Activated CD8-positive, alpha-beta memory T cell treated with anti-CD3 and anti-CD28 coated beads, Interleukin-2, amount 50 U/mL, for 24 hours (primary cell): ENCODE measurements at regions not wholly inside any gene's neighbourhood (a gene's known extent, or its start where the extent isn't known, plus 50 kb on each side); places are given as distances from the start of the nearest gene placed in this dataset.

Experiments
- DNase-seq: peaks from one replicate; pipeline ENCODE4 v3.0.0-alpha.2; 2020; ENCODE audit errors: extremely low read depth

DNA sequence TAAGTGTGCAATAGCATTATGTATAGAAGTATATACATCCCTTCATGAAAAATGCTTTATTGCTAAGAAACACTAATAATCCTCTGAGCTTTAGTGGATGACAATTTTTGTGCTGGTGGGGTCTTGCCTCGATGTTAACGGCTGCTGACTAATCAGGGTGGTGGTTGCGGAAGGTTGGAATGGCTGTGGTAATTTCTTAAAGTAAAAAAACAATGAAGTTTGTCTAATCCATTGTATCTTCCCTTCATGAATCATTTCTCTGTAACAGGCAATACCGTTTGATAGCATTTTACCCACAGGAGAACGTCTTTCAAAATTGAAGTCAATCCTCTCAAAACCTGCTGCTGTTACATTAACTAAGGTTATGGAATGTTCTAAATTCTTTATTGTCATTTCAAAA lies 816.5 kb upstream of the GJE1 start:
- no peak for DNase-seq

DNA sequence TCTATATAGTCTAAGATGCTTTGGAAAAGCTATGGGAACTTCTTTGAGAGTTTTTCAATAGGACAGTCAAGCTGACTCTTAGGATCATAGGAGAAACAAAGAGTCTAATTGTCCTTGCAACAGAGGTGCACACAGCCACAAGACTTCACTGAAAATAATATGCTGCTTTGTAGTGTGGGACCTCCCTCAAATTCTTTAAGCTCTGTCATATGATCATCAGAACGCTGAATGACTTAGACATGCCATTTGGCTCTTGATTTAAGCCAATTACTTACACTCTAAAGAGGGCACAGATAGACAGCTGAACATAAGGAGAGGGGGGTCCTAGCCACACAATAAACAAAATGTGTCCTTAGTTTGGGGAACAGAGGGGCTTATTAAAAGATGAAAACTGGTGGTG lies 818.7 kb upstream of the GJE1 start:
- DNase-seq = no peak

DNA sequence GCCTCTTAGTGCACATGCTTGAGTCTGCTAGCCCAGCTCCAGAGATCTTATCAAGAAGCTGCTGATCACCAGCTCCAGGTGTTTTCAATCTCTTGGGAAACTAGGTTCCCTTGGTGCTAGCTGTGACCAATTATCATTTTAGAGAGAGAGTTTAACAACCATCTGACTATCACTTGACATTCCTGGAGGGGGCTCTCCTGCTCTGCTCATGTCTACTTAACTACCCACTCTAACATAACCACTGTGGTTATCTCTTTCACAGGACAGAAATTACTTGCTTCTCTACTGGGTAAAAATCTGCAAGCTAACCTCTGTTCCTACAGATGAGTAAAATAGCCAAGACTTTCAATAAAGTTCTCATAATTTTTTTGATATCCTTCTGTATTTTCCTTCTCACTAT lies 823.4 kb upstream of the GJE1 start:
- no peak for DNase-seq

DNA sequence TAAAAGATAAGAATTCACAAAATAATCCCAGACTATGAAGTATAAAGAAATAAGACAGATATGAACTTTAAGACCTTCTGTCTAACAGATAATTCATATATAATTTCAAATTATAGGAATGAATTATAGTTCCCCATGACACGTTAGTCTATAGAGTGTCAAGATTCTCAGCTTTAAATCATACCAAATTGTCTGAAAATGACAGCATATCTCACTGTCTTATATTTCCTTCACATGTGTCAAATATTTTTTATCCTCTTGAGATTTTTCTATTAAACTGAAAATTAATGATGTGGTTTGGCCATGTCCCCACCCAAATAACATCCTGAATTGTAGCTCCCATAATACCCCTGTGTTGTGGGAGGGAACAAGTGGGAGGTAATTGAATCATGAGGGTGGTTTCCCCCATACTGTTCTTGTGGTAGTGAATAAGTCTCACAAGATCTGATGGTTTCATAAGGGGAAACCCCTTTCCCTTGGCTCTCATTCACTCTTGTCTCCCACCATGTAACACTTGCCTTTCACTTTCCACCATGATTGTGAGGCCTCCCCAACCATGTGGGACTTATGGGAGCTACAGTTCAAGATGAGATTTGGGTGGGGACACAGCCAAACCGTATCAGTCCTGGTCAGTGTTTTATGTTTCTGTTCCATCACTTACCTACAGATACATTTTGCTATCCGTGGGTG lies 825.3 kb upstream of the GJE1 start:
- DNase-seq = no peak

DNA sequence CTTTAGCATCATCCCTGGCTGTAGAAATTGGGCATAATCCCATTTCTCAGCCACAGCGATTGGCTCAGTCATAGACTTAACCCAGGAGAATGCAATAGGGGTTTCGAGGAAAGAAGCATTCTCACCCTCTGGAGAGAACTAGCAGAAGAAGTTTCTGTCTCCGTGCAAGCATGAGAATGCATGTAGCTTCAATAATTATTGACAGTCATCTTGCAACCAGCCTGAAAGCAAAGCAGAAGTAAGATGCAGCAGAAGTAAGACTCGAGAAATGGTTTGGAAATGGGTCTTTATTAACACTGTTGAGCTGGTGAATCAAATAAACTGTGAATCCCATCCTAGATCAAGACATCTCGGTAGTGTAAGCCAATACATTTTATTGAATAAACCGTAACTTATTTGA lies 828.8 kb upstream of the GJE1 start:
- no peak for DNase-seq

DNA sequence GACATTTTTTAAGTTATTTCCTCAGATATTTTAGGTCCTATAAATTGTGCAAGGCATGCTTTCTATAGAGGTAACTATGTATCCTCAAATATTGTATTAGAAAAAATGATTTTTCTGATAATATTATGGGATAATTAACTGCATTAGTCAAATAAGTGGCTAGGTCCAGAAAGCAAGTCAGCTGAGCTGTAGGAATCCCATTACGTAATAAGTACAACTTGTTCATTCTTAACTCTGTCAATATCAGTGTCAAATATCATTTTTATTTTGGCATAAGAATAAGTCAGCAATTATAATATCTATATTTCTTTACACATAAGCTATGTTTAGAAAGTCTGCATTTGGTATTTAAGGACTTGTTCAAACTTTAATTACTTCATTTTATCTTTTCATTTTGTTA lies 830.9 kb upstream of the GJE1 start:
- DNase-seq = no peak

DNA sequence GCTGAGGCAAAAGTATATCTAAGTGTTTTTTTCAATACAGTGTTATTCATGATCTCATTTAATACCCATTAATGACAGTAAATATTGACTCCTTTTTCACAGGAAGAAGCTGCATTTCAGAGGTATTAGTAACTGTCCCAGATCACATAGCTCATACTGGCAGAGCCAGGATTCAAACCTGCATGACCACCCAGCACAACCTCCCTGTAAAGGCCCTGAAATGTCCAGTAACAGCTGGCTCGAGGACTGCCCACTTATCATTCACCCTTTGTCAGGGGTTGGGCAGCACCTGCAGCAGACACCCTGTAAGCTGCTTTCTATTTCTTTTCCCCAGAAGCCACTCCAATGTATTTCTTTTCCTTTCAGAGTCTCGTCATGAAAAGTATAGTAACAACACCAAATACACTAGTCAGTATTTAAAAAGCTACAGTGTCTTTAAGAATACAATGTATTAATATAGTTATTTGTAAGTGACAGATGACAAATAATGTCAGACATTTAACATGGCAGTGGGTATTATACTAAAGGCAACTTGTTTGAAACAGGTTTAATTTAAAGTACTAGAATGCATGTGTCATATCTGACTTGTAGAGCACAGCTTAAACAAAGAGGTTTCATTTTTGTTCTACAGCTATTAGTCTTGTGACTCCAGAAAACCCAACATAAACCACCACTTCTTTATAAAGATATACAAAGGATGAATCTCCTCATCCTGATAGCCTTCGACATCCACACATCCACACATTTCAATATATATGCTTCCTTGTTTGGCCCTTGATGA lies 841.6 kb upstream of the GJE1 start:
- no peak for DNase-seq

DNA sequence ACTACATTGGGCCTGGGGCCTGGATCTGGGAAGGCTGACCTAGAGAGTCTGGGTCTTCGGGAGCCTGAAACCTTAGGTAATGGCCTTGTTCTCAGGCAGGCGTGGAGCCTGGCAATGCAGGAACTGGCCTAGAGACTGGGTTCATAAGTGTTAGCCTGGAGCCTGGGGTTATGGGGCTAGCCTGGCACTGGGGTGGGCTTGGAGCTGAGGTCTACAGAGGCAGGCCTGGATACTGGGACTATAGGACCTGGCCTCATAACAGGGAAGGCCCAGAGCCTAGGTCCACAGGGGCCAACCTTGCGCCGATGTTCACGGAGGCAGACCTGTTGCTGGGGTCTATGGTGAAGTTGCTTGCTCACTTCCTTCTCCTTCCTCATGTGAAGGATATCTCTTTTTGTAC lies 843.8 kb upstream of the GJE1 start:
- no peak for DNase-seq

DNA sequence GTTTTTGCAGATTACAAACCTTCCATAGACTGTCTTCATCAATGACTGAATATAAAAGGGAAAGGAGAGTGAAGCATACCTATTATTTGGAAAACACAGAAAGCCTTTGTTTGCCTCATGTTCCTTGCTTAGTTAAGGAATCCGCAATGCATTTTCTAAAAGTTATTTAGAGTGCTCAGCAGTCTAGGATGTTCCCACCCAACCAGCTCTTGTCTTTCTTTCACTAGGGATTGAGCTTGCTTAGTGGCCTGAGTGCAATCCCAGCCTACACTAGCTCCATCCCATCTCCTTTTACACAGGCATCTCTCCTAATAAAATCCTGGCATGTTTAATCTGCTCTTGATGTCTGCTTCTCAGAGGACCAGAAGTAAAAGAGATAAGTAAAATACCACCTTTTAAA lies 850.5 kb upstream of the GJE1 start:
- DNase-seq = no peak

DNA sequence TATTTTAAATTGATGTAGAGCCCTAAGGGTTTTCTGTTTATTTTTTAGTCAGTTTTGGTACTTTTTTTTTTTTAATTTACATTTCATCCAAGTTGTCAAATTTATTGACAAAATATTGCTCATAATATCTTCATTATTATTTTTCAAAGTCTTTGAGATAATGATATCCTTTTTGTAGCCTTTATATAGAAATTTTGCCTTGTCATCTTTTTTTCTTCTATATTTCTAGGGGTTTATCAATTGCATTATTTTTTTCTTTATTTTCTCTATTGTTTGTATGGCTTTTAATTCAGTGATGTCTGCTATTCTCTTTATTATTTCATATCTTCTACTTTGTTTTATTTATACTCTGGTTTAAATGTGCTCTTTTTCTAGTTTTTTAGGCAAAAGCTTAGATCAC lies 863.0 kb upstream of the GJE1 start:
- no peak for DNase-seq

DNA sequence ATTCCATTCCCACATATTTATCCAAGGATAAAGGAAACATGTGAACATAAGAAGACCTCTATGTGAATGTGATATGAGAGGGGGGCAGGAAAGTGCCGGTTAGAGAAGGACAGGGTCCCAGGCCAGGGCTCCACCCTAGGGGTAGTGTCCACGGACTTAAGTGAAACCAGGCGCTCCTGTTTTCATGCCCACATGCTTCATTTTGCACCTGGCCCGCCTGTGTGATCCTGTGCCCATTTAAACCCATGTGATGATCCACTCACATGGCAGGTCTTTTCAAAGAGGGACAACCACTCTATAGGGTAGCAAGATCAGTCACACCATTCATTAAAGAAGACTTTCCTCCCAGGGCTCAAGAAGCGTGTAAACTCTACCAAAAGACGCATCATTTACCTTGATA lies 865.3 kb upstream of the GJE1 start:
- no peak for DNase-seq

DNA sequence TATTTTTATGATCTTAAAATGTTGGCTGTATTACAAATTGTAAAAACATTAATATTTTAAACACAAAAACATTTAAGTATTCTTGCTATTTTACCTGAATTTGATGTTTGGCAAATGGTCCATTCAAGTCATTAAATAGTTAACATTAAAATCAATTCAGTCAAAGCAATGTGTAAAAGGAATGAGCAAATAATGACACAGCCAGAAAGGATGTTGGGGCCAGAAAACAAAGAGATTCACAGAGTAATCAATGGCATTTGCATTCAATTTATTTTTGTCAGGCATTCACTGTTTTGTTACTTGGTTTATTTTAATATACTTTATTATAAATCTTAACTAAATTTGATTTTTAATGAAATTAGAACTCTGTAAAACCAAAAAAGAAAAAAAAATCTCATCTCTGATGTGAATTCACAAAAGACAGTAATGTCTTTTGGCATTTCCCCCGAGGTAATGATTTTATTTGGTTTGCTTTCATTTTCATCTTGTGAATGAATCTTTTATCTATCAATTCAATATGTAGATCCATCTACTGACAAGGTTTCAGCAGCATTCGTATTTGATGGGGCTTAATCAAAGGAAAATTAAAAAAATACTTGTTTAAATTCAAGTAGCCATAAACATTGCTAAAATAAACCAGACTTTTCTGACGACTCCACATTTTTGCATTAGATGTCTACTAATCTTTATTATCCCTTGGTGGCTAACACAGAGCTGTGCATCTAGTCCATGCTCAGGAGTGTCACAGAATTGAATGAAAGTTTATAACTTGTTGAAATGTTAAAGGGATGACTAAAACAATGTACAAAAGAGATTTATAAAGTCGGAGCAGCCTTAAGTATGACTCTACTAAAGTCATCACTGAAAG lies 866.7 kb upstream of the GJE1 start:
- no peak for DNase-seq

DNA sequence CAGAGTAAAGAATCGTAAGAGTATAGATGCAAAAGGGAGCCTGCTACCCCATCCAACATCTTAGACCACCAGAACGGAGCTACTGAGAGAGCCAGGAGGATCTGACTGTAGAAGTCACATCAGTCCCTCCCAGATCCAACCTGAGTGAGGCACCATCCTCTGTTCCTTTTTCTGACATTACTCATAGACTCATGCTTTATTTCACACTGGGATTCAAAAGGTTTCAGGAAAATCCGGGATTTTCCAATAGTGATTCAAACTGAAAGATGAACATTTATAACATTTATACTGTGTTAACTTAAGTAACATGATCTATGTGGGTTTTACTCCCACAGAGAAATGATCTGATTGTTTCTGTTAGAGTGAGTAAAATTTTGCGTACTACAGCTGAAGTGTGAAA lies 868.6 kb upstream of the GJE1 start:
- no peak for DNase-seq

DNA sequence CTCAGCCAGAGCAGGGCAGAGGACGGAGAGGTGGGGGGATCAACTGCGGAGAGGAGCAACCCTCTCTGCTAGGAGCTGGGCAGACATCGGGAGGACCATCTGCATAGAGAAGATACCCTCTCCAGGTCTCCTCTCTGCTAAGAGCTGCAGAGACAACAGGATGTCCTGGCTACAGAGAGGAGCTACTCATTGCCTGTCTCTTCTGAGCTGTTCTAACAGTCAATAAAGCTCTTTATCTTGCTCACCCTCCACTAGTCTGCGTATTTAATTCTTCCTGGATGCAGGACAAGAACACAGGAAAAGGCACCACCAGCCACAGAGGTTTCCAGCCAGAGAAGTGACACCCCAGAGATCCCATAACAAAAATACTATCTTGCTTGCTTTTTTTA lies 871.1 kb upstream of the GJE1 start:
- no peak for DNase-seq

DNA sequence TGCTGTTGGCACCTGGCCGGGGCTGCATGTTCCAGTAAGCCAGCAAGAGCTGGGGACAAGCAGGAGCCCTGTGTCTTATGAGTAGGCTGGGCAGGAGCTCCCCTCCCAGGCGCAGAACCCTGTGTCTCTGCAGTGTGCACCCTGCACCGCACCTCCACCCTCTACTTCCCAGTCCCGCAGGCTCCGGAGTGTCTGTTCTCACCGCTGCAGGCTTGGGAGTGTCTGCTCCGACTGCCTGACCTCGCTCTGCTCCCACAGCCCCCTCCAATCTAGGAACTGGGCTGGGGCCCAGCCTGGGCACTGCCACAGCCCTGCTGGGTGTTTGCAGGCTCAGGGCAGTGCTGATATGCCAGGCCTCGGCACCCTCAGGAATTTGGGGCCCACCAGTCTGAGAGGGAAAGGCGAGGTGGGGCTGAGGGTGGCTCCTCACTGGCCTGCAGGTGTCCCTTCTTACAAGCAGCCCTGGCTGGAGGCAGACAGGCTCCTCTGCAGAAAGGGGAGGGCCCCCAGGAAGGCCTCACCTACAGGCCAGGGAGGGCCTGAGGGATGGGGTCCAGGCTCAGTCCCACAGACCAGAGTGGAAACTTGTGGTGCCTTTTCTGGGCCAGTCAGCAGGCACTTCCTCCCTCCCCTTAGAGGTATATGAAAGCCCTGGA lies 871.6 kb upstream of the GJE1 start:
- DNase-seq = no peak

DNA sequence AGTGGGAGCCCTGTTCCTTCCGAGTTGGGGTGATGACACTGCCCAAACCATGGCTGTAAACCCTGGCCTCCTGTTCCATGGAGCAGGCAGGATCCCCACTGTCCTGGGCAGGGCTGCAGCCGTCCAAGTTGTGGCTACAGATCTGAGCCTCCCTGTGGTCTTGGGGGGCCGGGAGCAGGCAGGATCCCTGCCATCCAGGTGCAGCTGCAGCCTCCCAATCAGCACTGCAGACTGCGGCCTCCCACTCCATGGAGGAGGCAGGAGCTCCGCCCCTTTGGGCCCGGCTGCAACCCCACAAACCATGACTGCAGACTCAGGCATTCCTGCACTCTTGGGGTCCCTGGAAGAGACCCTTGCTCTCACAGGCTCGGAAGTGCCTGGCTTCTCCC lies 872.1 kb upstream of the GJE1 start:
- no peak for DNase-seq

DNA sequence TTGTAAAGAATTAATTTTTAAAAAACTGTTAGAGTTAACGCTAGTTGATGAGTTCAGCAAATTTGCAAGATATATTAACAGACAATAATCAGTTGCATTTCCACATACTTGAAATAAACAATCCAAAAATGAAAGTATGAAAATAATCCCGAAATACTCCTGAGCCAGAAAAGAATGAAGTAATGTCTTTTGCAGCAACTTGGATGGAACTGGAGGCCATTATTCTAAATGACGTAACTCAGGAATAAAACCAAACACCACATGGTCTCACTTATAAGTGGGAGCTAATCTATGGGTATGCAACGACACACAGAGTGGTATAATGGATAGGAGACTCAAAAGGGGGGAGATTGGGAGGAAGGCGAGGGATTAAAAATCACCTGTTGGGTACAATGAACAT lies 872.9 kb upstream of the GJE1 start:
- DNase-seq = no peak

DNA sequence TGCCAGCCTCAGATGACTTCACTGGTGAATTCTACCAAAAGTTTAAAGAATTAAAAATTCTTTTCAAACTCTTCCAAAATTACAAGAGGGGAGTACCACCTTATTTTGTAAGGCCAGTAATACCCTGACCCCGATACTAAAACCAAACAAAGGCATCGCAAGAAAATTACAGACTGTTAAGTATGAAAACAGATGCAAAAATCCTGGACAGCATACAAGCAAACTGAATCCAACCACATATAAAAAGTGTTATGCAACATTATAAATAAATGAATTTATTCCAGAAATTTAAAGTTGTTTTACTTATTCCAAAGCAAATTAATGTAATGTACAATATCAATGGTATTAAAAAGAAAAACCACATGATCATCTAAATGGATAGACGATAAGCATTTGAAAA lies 873.6 kb upstream of the GJE1 start:
- DNase-seq = no peak

DNA sequence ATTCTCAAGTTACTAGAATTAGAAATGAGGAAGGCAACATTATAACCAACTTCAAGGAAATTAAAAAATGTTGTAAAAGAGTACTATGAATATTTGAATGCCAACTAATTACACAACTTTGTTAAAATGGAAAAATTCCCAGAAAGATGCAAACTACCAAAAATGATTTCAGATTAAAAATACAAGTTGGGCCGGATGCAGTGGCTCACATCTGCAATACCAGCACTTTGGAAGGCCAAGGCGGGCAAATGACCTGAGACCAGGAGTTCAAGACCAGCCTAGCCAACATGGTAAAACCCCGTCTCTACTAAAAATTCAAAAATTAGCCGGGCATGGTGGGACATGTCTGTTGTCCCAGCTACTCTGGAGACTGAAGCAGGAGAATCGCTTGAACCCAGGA lies 874.2 kb upstream of the GJE1 start:
- no peak for DNase-seq

DNA sequence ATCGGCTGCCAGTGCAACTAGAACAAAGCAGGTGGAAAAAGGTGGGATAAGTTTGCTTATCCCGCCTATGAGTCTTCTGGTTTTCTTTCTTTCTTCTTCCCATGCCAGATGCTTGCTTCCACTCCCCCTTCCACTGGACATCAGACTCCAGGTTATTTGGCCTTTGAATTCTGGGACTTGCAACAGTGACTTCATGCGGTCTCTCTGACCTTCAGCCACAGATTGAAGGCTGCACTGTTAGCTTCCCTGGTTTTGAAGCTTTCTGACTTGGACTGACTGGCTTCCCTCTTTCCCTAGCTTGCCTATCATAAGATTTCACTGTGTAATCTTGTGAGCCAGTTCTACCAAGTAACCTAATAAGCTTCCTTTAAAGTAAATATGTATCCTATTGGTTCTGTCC lies 878.4 kb upstream of the GJE1 start:
- DNase-seq = no peak

DNA sequence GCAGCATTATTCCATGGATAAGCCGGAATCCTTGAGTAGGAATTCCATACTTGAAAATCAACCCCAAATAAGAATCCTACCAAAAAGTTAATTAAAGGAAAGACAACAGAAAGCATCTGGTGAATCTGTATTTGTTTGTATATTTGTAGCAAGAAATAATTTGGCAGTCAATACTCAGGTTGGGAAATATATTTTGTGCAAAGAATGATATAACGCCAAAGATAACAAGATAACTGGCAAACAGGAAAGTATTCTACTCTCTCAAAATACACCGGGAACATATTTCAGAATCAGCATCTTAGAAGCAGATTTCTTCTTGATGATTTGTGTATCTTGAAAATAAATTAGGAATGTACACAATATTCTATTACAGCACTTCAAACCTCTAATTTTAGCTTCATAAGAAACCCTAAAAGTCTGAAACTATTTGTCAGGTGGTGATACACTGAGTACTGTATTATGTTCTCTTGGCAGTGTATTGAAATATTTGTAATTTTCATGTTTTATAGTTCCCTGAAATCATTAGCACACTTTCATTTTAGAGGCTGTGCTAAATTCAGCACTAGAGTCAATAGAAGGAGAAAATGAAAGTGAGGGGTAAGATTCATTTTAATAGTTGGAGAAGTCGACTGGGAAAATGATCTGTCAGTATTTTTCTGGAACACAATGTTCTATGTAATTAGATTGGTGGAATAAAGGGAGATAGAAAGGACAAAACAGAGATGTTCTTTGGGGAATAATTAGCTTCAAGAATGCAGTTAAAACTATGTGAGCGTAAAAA lies 879.7 kb upstream of the GJE1 start:
- no peak for DNase-seq

DNA sequence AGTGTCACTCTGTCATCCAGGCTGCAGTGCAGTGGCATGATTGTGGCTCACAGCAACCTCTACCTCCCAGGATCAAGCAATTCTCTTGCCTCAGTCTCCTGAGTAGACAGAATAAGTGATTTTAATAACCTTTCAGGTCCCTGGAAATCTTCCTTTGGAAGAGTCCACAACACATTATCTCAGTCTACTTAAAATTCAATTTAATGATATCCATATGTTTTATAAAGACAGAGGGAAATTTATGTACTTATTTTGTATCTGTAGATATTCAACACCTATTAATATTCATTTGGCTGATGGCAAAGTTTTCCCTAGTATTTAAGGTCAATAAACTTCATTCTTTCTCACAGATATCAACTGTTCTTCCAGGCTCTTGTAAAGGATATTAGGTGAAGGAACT lies 881.4 kb upstream of the GJE1 start:
- DNase-seq = no peak
